ENCODE measurements at regions not wholly inside any gene's neighbourhood (a gene's known extent, or its start where the extent isn't known, plus 50 kb on each side); places are given as distances from the start of the nearest gene placed in this dataset.

DNA sequence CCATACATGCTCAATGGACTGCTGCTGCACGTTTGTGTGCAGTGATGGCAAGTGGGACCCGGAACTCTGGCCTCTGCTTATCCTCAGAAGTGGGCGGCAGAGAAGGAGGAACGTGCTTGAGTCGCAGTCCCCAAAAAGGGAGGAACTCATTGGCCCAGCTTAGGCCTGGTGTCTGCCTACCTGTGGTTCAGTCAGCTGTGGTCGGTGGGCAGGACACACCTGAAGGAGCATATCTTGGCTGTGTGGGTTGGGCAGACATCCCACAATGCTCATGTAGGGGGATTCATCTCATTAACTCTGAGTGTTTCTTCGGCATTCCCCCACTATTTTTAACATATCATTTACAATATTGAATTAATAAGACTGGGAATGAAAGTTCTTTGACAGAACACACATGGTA, 122.9 kb upstream of the IL12B start:
- DNase-seq (ENCODE audit: low read depth), result no peak

DNA sequence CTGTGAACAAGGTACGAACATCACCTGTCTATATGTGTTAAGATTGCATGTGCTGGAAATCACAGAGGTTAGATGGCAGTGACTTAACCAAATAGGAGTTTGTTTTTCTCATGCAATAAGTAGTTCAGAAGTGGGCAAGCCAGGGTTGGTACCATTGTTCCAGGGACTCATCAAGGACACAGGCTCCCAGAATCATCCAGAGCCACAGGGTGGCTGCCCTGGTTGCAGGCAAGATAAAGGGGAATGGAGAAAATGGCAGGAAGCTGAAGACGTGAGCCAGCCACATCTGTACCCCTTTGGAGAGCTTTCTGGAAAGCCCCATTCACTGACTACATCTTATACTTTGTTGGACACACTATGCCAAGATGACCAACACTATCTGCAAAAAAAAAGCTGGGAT, 126.0 kb upstream of the IL12B start:
- DNase-seq (ENCODE audit: low read depth), result no peak

DNA sequence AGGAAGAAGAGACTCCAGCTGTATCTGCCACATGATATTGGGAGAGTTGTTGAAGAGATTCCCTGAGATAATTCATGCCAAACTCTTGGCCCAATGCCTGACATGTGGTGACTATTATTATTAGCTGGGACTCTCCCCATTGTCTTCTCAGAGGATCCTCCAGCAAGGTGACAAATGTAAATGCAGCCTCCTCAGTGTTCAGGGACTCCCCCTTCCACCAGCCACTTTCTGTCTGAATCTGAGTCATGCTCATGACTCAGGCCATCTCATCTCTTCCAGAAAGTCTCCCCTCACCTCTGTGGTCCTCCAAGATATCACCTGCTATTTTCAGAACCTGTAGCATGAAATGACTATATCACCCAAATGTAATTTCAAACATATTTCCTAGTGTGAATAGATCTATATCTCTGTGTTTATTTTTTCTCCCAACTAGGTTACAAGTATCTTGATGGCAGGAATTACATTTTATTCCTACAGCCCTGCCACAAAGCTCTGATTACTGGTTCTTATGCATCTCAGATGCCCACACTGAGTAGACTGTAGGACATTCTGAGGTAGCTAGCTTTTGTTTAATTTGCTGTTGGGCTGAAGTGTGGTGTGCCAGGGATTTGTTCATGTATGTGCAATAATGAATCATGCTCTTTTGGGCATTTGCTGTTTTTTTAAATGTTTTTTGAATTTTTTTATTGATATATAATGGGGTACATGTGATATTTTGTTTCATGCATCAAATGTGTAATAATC, 126.6 kb upstream of the IL12B start:
- DNase-seq (ENCODE audit: low read depth), result peak; percentile 71

DNA sequence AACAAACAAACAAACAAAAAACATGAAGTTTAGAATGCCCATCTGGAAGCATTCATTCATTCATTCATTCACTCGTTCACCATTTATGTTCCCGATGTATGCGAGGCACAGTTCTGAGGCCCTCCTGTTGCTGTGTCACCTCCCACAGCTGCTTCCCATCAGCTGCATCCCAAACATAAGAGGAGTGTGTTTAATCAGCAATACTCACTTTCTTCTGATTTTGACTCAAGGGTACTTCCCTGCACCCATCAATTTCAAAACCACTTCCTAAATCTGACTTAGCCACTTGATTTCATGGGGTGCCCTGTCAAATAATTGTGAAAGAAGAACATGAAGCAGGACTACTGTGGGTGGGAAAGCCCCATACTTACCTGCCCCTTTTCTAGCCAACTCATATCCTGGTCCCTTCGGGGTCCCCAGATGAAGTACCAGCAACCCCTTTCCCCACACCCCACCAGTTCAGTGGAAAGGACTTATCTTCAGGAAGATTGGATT, 128.0 kb upstream of the IL12B start:
- DNase-seq (ENCODE audit: low read depth), result no peak

DNA sequence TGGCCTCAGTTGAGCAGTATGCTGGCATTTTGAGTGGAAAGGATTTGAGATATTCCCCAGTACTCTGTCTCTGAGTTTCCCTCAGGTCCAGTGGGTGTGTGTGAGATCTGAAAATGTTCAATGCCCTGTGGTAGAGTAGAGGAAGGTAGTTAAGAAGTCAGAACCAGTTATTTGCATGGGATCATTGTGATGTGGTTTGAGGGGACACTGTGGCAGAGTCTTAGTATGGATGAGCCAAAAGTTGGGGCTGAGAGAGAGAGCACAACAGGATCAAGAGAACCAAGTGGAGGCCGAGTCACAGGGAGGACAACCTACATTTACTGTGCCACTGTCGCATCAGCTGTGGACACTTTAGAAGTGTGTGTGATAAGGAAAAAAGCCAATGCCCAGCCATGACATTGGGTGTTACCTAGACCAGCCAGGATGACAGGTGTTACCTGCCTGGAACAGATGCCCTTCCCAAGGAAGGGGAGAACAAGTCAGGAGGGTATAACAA, 128.9 kb upstream of the IL12B start:
- no peak for DNase-seq (ENCODE audit: low read depth)

DNA sequence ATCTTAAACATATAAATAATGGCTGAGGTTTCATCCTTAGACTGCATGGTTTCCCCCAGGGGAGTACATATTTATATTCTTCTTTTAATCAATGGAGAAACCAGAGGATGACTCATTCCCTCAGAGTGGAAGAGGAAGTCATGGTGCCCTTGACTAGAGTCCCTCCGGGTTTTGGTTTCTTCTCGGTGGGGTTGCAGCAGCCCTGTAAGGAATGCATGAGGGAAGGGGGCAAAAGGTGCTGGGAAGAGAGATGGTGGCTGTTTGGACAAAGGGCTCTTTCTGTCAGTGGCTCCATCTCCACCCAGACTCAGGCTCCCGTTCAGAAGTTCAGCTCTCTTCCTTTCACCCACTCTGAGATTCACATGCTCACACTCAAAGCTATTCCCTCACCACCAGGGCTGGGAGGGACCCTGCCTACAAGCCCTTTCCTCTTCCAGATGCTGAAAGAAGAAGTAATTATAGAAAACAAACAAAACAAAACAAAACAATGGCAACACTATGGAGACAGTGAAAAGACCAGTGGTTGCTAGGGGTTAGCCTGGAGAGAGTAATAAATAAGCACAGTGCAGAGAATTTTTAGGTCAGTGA, 129.8 kb upstream of the IL12B start:
- DNase-seq (ENCODE audit: low read depth), result no peak

DNA sequence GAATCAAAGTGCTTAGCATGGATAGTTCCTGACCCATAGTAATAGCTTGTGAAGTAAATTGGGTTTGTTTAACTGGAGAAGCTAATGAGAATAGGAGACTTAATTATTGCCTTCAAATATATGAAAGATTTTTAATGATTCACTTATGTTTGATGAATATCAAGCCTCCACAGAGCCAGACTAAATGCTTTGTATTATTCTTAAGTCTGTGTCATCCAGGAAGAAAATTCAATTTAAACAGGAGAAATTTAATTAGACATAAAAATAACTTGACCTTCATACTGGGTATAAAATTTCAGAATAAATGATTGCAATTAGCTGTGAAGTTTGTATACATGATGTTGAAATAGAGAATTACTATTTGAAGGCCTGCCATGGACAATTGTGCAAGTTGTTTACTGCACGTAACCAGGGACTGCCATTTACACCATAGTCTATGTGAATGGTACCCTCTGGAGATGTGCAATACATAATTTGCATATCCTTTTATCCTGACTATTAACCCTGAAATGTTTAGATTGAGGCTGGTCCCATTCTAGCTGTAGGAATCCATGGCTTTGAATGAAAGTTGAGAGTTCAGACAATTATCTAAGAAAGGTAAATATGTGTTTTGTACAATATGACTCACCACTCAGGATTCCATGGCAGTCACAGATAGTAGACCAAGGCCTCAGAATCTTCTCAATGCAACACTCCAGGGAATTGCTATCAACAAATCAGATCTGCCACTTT, 133.5 kb upstream of the IL12B start:
- no peak for DNase-seq (ENCODE audit: low read depth)

DNA sequence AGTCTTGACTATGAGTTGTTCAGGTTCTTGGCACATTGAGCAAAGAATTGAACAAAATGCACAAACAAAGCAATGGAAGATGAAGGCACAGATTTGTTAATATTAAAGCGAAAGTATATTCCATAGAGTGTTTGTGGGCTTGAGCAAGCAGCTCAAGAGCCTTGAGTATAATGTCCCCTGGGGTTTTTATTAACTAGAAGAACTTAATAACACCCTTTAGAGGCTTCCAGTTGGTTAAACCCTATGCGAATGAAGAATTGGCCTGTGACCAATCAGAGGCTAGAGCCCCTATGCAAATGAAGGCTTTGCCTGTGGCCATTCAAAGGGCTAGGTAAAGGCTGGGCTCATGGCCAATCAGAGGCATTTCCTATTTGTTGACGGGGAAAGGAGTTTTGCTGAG, 135.3 kb upstream of the IL12B start:
- no peak for DNase-seq (ENCODE audit: low read depth)

DNA sequence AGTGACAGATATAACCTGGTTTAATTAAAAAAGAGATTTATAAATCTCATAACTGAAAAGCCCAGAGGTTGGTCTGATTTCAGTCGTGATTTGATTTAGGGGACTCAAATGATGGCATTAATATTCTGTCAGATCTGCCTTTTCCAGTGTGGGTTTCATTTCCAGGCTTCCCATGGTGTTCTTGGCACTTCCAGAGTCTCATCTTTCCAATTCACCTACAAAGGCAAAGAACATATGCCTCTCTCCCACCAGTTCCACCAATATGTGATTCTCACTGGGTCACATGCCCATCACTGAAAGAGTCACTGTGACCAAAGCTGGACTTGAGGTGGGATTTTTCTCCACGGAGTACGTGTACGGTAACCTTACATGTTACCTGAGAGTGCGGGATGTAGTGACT, 137.4 kb upstream of the IL12B start:
- no peak for DNase-seq (ENCODE audit: low read depth)

DNA sequence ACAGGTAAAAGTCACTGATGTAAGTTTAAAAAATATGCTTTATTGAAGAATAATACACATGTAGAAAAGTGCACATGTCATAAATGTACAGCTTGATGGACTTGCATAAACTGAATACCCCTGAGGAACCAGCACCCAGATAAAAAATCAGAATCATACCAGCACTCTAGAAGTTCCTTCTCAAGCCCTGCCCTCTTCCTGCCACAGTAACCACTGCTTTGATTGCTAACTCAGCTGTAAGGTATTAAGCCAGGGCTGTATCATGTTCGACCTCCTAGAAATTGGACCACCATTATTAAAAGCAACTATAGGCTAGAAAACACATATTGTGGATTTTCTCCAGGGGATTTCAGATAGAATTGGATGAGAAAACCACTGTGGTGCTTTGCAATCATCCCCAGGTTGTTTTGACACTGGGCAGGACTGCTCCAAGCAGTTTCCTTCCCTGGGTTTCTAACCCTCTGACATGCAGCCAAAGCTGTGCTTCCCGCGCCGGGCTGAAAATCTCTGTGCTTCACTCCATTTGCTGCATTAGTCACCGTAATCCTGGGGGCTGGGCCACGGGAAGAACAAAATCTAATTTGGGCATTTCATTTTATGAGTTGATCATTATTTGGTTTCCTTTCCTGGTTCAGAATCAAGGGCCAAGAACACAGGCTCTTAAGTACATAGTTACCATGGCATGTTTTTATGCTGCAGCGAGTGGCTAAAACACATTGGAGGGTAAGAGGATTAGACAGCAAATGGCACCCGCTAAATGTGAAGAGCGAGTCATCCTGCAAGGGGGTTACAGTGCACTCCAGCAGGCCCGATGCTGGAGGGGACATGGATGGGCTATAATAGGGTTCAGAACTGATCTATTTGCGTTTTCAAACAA, 139.4 kb upstream of the IL12B start:
- peak; percentile 24 for DNase-seq (ENCODE audit: low read depth)

DNA sequence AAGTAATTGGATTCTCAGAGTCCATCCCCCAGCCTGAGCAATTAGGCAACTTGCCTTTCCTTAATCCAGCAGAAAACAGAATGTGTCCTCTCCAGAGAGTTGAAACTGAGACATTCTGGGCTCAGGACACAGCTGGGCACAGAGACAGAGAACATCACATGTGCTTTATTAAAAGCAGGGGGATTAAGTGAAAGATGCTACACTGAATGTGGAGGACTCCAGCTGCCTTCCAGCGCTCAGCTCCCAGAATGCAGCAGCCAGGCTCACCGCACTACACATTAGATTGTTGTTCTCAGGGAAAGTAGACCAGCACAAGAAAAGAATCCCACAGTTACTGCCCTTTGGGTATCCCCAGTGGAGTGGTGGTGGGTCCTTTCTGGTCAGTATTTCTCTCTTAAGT, 141.6 kb upstream of the IL12B start:
- peak; percentile 39 for DNase-seq (ENCODE audit: low read depth)

DNA sequence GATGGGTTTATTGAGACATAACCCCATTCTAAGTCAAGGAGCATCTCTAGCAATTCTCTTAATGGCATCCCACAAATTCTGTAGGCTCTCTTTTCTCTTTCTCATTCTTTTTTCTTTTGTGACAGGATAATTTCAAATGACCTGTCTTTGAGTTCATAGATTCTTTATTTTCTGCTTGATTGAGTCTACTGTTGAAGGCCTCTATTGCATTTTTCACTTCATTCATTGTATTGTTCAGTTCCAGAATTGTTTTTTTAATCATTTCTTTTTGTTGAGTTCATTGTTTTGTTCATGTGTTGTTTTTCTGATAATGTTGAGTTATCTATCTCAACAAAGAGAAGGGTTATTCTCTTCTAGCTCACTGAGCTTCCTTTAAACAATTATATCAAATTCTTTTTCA, 144.7 kb upstream of the IL12B start:
- DNase-seq (ENCODE audit: low read depth), result no peak

DNA sequence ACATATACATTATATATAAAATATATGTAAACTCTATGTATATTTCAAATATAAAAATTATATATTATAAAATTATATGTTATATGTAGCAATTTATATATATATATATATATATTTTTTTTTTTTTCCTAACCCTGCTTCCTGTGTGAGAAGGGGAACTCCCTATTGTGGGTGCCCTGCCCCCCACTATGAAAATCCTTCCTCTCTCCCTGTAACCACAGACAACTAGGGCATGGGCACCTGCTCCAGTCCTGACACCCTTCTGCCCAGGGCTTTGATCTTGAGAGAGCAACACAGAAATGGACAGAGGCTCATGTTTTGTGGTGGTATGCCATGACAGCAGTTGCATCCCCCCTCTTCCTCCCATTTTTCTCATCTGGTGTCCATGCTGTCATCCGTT, 148.7 kb upstream of the IL12B start:
- peak; percentile 34 for DNase-seq (ENCODE audit: low read depth)

DNA sequence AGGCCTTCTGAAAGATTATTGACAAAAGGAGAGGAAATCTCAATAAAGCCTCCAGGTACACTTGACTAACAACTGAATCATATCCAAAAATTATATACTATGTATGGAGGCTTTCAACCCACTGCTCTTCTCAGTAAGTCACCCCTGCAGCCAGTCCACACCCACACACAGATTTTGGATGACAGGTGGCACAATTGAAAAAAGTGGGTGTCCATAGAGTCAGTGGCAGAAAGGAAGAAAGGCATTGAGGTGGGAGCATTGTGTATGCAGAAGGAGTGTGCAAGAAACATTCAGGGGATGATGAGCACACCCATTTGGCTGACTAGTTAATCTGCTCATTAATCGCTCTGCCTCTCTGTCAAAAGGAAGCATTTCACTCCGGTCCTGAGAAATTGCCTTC, 150.6 kb upstream of the IL12B start:
- no peak for DNase-seq (ENCODE audit: low read depth)

DNA sequence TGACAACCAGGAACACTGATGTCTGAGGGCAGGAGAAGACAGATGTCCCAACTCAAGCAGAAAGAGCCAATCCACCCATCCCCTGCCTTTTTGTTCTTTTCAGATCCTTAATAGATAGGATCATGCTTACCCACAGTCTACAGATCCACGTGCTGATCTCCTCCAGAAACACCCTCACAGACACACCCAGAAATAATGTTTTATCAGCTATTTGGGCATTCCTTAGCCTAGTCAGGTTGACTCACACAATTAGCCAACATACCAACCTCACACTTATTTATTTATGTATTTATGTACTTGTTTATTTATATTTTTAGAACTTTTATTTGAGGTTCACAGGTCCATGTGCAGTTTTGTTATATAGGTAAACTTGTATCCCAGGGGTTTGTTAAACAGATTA, 151.5 kb upstream of the IL12B start:
- DNase-seq (ENCODE audit: low read depth), result no peak

DNA sequence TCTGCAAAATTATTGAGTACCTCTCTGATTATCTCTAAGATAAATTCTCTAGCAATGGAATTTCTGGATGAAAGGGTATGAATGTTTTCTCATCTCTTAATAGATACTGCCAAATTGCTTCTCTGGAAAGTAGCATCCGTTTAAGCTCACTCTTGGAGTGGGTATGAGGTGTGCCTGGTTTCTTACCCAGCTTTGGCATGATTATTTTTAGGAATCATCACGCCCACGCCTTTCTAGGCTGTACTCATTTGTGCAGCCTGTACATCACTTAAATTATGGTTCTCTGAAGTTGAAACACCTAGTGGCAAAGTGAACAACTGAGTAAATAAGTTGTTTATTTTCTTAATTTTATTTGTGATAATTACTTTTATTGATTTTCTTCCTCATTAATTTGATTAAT, 156.5 kb upstream of the IL12B start:
- no peak for DNase-seq (ENCODE audit: low read depth)

DNA sequence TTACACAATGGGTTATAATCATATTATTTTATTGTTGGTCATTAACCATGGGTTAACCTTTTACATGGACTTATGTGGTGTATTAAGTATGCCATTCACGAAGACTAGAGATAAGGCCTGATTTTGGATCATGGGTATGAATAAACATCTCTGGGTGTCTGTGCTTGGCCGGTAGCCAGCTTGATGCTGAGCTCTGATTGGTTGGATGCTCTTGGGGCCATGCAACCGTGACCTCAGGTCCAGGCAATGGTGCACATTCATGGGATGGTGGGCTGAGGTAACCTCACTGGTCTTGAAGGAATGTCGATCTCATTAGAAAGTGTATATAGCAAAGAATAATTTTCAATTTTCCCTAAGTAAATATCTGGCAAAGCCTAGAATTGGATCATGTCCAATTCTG, 158.2 kb upstream of the IL12B start:
- DNase-seq (ENCODE audit: low read depth), result no peak

DNA sequence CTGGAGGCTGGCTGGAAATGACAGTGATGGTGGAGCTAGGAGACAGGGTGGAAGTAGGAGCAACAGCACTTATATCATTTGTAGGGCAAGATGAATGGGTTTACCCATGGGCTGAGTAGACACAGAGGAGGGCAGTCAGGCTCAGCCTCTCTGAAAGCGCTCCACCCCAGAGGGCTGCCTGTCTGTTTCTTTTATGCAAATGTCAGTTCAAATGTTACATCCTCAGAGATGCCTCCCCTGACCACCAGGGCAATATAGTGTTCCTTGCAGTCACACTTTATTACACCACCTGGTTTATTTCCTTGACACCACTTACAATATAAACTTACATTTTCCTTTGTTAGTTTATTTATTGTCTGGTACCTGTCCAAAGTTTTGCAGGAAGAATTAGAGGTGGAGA, 159.5 kb upstream of the IL12B start:
- no peak for DNase-seq (ENCODE audit: low read depth)

DNA sequence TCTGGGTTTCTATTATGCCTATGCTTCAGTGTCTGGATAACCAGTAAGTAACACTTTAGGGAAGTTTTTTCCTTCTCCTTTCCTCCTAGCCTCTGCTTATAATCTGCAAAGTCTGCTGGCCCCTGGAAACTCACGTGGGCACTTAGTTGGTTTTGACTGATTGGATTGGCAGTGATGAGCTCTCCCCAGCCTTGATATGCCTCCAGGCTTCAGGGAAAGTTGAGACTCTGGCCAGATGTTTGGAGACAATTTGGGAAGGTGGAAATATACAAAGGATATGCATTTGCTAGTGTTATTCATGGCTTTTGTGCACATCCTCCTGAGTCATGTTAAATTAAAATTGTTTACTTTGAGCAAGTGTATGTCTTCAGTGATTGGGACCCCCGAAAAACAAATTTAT, 160.2 kb upstream of the IL12B start:
- no peak for DNase-seq (ENCODE audit: low read depth)

DNA sequence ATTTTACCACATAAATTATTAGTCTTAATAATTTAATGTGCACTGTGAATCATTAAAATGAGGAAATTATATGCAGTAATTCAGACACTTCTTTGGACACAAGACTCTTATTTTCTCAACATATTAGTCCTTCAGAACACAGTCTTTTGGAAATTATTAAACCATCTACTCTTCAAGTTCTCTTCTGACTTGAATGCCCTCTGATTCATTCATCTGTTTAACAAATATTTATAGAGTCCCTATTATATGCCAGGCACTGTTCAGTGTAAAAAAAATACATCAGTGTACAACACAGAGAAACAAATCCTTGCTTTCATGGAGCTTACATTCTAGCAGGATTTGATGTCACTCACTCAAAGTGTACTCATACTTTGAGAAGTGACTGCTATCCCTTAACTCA, 163.4 kb upstream of the IL12B start:
- no peak for DNase-seq (ENCODE audit: low read depth)

DNA sequence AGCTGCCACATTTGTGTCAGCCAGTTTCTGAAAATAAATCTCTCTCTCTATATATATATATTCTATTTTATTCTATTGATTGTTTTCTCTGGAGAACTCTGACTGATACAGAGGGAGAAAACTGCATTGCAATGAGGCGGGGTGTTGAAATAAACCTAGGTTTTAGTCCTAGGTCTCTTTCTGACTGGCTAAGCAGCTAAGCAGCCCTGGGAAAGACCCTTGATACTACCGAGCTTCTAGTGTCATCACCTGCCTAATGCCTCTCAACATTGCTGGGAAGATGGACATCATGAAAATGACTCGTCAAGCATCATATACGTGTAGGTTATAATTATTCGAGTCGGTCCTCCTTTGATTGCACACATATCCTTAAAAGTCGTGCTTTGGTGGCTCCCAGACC, 166.5 kb upstream of the IL12B start:
- no peak for DNase-seq (ENCODE audit: low read depth)

Data from myocyte (in vitro differentiated cells).